ENCODE measurements at regions not wholly inside any gene's neighbourhood (a gene's known extent, or its start where the extent isn't known, plus 50 kb on each side); places are given as distances from the start of the nearest gene placed in this dataset.
"Not testable (repeated sequence)": the region's sequence is repeated elsewhere in the genome, so short reads cannot be mapped to it uniquely, and the experiment has no call there.

DNA sequence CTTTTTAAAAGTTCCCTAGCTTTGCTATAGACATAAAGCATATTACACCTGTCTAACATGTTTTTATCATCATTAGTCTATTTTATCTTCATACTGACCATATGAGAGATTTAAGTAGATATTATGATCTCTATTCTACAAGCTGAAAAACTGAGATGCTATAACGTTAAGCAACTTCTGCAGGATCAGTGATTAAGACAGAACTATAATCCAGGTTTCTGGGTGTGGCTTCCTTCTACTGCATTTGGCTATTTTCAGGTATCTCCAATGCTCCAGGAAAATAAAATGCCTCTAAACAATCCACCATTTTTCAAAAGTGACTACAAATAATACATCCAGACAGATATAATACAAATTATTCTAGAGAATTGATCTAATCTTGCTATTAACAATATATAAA is 53.4 kb downstream of the RGS2 start:
- DNase-seq, result no peak

DNA sequence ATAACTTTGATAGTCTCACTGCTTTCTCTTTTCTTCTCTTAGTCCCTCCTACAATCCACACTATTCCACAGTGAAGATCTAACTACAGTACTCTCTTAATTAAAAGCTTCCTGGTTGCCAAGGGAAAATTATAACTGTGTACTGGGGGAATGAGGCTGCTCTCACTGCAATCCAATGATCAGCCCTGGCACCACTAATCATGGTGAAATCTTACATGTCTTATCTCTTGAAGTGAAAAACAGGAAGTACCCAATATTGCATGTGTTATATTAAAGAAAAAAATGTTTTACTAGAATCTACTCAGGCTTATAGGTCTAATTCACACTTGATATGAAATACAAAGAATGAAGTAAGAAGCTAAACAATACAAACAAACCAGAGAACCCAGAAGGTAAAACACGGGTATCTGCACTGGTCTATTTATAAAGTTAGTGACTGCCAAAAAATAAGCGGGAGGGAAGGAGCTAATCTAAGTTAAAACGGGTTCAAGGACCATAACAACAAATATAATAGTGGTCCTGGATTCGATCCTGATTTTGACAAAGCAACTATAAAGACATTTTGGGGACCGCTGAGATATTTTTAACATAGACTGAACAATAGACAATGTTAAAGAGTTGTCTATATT is 57.5 kb downstream of the RGS2 start:
- DNase-seq, result no peak

DNA sequence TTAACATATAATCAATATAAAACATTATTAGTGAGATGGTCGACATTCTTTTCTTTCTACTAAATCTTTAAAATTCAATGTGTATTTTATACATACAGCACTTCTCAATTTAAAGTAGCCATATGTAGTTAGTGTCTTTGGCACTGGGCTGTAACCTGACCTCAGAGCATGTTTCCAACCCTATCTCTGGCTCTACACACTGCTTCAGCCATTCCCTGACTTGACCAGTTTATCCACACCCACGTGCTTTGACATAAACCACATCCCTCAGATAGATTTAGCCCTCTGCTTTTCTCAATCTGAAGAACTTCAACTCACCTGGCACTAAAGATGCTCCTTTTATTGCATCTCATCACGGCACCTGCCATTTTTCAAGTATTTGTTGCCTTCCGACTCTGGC is 58.3 kb downstream of the RGS2 start:
- no peak for DNase-seq

DNA sequence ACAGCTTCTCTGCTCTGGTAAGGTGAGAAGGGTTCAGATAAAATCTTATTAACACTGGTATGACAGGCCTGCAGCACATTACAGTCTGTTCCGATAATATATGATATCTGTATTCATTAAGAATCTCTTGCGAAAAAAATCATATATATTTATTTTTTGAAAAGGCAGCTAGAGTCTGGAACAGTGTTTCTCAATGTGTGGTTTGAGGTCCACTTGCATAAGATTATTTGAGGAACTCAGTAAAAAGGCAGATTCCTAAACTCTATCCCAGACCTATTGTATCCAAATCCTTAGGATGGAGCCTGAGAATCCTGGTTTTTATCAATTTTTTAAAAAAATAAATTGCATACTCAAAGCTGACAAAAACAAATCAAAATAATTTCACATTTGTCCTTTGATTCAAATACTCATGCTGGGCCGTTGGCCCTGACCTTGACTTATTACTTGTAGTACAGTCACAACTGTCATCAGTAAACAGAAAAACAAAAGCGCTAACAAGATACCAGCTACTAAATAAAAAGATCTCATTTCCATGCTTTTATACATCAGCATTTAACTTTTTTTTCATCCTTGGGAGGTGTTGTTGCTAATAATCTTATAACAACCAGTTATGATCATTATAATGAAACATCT is 60.6 kb downstream of the RGS2 start:
- no peak for DNase-seq

DNA sequence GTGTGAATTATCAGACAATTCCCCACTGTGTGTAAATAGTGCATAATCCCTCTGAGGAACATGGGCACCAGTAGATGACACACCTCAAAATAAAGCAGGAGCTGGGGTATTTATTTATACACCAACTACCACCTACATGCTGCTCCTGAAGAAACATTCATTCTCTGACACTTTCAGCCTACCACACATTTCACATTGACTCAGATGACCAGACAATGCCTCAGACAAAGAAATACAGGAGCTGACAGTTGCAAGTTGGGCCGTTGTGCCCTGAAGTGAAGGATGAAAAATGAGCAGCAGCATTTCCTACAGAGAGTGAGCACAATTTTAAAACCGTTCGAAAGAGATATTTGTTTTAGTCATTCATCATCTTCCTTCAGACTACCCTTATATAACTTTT is 63.2 kb downstream of the RGS2 start:
- DNase-seq, result no peak

DNA sequence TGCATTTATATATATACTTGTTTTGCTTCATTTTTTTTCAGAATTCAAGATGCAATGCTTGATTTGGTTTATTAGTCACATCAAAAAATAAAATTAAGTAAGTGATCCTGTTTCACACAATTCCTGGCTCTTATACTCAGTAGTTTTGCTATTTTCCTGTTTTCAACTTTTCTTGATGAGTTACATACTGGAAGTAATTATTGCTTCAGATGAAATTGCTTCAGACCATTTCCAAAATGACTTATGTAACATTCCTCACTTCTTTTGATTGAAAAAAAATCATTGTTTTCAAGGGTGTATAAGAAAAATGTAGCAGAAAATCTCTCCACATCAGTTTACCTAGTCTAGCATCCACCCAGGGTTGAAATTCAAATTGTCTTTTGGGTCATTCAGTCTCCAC is 65.0 kb downstream of the RGS2 start:
- no peak for DNase-seq

DNA sequence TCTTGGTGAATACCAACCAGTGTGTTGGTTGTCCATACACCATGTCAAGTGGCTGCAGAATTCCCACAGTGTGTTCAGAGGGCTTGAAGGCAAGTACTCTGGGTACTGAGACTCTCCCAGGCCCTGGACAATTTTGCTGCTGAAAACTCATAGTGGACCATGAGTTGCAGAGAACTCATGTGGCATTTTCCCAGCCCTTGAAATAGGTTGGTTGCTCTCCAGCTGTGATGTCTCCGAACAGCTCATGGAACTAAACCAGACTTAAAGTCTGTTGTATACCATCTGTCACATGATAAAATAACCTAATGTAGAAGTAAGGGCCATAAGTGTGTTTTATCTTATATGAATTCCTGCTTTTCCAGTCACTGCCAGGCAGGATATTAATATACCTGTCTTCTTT is 67.8 kb downstream of the RGS2 start:
- no peak for DNase-seq

DNA sequence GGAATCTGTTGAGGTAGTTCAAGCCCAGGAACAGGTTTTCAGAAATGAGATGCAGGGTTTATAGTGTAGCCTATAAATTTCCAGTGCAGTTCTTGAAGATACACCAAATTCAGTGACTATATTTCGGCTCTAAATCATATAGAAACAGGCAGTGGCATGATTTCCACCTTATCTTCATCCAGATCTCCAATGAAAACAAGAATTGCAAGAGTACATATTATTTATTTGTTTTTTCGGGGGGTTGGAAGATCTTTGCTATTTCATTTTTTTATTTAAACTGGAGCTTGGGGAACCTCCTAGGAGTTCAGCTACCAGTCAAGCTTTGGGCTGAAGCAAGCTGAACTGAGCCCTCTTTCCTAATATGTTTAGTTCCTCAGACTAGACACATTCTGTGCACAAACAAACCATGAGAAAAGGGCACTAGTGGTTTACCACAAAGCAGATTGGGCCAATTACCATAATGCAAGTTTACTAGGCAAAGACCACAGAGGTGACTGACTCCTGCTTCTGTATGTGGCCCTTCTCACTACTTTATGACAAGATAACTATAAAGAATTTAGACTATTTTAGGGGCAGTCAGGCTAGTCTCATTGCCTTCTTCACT is 68.5 kb downstream of the RGS2 start:
- DNase-seq, result no peak

DNA sequence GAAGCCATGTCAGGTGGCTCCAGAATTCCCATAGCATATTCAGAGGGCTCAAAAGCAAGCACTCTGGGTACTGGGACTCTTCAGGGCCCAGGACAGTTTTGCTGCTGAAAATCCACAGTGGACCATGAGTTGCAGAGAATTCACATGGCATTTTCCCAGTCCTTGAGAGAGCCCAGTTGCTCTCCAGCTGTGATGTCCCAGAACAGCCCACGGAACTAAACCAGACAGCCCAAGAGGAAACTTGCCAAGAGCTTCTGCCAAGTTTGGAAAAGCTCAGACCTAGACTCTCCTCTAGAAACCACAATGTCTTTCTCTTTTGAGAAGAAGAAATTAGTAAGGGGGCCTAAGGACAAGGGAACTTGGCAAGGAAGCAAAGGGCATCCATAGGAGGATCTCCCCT is 69.4 kb downstream of the RGS2 start:
- no peak for DNase-seq

DNA sequence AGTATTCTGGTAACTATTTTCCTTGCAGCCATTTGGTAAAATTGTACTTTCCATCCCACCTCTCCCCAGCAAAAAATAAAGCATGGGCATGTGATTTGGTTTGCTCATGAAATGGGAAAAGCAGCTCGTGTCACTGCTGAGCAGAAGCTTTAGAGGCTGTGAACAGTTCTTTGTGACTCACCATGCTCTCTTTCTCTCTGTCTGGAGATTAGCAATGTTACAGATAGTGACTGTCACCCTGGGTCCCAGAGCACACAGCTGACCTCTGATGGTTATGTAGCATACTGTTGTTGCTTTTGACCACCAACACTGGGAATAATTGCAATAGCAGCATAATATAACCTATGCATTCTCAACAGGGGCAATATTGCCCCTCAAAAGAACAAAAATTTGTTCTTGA is 70.6 kb downstream of the RGS2 start:
- DNase-seq, result no peak

DNA sequence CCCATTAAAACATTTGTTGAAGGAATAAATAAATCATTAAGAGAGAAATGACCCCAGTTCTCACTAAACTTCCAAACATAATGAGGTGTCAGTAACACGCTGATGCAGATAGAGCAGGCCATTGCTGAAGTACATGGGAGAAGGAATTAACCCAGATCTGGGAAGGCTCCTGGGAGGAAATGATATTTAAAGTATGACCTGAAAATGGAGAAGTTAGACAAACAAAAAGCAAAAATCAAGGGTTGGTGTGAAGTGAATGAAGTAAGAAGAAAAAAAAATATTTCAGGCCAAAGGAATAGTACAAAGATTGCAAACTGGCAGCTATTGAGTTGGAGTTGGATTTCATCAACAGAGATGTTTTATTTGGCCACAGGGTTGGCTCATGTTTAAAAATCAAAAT is 71.4 kb downstream of the RGS2 start:
- no peak for DNase-seq

DNA sequence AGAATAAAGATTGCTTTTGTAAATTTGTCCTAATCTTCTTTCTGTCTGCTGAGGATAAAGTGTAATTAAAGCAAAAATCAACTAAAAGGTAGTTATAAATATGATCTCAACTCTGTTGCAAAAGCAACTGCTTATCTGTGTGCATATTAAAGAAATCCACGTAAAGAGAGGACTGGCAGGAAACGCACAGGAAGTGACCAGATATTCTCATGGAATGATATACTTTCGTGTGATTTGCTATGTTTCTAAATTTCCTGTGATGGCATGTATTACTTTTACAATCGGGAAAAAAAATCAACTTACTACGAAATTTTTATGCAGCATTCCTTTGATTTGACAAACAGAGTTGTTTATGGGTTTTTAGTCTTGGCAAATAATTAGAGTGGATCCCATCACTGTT is 75.4 kb downstream of the RGS2 start:
- DNase-seq, result no peak

DNA sequence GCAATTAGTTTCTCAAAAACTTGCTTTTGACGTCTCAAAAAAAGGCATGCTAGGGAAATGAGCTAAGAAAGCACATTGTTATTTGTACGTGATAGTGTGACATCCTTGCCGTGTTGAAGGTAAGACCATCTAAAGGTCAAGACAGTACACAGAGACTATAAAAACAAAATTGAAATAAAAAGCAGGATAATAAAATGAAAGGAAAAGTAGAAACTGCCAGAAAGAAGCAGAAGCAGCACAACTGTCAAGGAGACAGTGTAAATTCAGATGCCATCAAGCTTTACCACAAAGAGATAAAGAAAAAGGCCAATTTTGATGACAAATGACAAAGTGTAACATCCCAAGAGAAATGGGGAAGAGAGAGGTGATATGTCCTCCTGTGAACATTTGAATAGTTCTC is 76.5 kb downstream of the RGS2 start:
- DNase-seq, result not testable (repeated sequence)

DNA sequence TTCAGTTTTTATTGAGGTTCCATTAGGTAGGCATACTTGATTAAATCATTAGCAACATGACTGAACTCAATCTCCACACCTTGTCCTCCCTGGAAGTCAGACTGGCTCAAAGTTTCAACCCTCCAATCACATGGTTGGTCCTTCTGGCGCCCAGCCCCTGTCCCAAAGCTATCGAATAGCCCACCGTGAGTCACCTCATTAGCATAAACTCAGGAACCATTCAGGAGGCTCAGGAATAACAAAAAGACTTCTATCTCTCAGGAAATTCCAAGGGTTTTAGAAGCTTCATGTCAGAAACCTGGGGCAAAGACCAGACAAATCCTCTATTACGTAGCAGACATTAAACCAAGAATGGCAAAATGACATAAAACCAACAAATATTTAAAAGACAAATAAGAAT is 78.6 kb downstream of the RGS2 start:
- DNase-seq, result no peak

DNA sequence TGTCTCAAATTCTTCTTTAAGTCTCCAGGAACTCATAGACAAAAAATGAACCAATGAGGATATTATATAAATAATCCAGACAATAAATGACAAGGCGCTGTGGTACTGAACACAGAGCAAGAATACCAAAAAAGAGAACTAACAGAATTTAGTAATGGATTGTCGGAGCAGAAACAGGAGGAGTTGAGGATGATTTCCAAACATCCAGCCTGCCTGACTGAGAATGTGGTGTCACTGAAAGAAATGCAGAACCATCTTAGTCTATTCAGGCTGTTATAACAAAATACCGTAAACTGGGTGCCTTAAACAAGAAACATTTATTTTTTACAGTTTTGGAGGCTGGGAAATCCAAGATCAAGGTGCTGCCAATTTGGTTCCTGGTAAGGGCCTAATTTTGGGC is 79.7 kb downstream of the RGS2 start:
- no peak for DNase-seq

DNA sequence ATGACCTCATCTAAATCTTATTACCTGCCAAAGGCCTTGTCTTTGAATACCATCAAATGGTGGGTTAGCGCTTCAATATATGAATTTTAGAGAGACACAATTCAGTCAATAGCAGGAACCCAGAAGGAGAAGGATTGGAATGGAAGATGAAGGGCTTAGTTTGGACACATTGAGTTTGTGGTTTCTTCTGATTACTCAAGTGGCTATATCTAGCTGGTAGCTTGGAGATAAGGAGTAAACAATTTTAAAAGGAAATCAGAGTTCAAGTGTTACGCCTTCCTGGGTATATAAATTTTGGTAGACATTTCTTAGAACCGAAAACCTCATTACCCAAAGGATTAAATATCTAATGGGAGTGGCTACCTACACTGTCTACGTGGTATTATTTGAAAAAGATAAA is 80.2 kb downstream of the RGS2 start:
- DNase-seq, result no peak

DNA sequence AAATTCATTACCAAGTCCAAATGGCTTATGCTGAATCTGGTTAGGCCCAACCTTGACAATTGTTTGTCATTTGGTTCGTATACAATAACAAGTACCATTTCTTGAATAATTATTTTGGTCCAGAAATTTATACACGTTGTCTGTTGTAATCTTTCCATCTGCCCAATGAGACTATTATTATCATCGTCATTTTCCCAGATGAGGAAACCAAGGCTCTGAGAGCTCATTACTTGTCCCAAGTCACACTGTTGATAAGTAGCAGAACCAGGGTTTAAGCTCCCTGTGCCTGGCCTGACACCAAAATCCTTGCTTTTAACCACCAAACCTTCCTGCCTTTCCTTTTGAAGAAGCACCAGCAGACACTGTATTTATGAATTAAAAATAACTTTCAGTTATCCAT is 81.3 kb downstream of the RGS2 start:
- DNase-seq, result no peak

DNA sequence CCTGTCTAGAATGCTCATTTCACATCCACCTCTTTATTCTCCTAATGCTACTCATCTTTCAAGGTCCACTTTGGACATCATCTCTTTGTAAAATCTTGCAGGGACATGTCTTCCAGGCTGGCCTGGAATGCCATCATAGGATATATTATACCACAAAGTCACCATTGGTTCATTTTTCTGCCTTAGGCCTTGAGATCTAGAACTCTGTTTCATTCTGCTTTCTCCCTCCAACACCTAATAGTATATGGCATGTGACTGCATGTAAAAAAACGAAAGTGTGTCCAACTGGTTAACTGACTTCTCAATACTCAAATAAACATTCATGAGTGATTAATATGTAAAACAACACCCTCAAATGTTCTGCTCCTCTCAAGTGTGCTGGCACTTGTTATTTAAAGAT is 84.1 kb downstream of the RGS2 start:
- no peak for DNase-seq

DNA sequence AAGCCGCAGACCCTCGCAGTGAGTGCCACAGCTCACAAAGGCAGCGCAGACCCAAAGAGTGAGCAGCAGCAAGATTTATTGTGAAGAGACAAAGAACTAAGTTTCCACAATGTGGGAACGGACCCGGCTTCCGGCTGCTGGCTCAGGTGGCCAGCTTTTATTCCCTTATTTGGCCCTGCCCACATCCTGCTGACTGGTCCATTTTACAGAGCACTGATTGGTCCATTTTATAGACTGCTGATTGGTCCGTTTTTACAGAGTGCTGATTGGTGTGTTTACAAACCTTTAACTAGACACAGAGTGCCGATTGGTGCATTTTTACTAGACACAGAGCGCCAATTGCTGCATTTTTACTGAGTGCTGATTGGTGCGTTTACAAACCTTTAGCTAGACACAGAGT is 86.6 kb downstream of the RGS2 start:
- DNase-seq, result not testable (repeated sequence)

DNA sequence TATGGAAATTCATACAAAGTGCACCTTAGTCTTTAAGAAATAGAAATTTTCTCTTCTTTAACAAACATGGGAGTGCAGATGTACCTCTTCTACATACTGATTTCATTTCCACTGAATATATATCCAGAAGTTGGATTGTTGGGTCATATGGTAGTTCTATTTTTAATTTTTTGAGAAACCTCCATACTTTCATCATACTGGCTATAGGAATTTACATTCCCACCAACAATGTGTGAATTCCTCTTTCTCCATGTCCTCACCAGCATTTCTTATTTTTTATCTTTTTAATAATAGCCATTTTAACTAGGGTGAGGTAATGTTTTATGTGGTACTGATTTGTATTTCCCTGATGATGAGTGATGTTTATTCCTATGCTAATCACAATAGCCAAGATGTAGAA is 87.5 kb downstream of the RGS2 start:
- DNase-seq, result no peak

DNA sequence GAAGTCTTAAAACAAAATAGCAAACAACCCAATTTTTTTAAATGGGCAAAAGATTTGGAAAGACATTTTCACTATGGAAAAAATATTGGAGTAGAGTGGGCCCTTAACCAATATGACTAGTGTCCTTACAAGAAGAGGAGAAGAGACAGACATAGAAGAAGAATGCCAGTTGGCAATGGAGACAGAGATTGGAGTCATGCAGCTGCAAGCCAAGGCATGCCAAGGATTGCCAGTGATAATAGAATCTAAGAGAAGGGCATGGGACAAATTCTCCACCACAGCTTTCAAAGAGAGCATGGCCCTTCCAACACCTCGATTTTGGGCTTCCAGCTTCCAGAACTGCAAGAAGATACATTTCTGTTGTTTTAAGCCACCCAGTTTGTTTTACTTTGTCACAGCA is 92.7 kb downstream of the RGS2 start:
- DNase-seq, result no peak

DNA sequence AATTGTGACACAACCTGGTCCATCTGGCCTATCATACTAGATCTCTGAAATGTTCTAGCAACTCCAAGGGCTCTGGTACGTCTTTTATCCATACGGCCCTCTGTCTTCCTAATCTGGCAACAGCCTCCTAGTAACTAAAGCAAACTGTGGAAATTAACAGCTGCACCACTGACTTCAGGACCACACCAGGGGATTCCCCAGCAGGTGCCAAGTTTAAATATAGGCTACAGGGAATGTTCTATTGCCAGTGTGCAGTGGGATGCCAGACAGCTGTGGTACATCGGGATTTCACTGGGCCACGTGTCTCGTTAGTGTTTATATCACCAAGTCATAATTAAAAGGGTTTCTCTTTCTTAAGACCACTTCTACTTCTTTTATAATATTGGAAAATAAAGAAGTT is 94.3 kb downstream of the RGS2 start:
- DNase-seq, result no peak

DNA sequence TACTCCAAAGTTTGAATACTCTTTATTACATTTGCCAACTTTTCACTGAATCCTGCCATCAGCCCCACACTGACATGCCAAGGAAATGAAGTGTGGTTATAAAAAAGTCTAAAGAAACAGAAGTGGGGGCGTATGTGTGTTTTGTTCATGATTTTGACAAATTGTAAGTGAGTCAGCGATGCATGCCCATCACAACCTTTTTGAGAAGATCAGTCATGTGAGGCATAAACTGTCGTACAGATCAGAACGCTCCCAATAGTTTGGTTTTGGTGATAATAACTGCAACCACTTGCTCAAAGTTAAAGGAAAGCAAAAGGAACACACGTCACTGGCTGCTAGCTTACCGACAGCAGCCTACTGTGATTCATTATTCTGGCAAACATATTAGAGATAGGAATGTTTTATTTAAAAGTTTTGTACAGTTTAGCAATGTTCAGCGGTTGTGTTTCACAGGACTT is 95.6 kb downstream of the RGS2 start:
- no peak for DNase-seq

DNA sequence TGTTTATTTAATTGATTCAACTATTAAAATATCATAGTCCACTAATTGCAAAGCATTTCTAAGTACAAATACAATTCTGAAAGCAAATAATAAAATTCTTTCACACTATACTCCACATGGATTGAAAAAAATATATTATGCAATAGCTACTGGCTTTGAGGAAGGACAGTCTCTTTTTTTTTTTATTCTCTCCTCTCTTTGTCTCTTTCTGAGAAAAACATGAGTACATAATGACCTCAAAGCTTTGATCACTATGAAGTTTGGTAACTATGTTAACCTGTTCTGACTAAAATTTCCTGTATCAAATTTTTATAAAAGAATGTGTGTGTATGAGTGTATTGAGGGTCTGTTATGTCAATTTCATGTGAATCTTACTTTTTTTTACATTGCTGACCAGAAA is 96.2 kb downstream of the RGS2 start:
- no peak for DNase-seq

DNA sequence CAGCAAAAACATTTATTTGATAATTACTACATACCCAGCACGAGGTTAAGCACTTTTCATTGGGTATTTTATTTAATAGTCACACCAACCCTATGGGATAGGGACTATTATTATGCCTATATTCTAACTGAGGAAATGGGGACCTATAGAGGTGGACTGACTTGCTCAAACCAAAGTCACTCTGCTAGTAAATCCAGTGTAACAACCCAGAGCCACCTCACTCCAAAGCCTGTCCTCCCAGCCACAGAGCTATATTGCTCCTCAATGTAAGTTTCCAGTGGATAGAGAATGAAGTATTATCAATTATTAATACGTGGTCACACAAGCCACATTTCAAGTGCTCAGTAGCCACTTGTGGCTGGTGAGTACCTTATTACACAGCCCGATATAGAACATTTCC is 97.5 kb downstream of the RGS2 start:
- no peak for DNase-seq

Measured in bone marrow (tissue), 2 donors.